WI38 (cell line): ENCODE measurements at regions not wholly inside any gene's neighbourhood (a gene's known extent, or its start where the extent isn't known, plus 50 kb on each side); places are given as distances from the start of the nearest gene placed in this dataset.

Source experiments
- H3K4me3 ChIP-seq: 2 replicates; pipeline ENCODE4 v1.5.1; 2011; ENCODE audit warnings: low read depth, mild to moderate bottlenecking, control low read depth, low read length
- CTCF ChIP-seq: IDR thresholded peaks from 2 replicates; pipeline ENCODE4 v1.5.1; 2012; ENCODE audit warnings: low read depth, mild to moderate bottlenecking, control low read depth, low read length

DNA sequence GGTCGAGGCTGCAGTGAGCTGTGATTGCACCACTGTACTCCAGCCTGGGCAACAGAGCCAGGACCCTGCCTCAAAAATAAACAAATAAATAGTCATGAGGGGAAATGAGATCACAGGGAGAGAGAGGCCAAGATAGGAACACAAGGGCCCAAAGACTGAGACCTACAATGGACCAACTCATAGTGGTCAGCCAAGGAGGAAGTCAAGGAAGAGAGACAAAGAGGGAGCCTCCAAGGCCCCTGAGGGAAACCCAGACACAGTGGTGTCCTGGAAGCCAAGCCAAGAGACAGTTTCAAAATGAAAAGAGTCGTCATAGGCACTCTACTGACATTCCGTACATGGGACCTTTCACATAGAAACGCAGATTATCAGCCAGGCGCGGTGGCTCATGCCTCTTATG, 153.3 kb downstream of the BCOR start:
- TF ChIP-seq CTCF: no peak
- H3K4me3 ChIP-seq: no peak overlapping the region

DNA sequence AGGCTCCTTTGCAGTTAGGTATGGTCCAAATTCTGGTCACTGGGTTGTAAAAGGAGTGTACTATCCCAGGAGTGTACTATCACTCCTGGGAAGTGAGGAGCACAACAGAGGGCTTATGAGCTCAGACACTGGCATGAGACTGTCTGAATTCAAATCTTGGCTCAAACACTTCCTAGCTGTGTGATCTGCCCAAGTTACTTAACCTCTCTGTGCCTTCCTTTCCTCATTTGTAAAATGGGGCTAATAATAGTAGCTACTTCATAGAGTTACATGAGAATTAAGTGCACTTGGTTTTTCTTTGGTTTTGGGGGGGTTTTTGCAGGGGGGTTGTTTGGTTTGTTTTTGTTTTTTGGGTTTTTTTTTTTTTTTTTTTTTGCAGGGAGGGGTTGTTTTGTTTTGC, 152.0 kb downstream of the BCOR start:
- no peak overlapping the region for H3K4me3 ChIP-seq
- TF ChIP-seq CTCF: no peak

DNA sequence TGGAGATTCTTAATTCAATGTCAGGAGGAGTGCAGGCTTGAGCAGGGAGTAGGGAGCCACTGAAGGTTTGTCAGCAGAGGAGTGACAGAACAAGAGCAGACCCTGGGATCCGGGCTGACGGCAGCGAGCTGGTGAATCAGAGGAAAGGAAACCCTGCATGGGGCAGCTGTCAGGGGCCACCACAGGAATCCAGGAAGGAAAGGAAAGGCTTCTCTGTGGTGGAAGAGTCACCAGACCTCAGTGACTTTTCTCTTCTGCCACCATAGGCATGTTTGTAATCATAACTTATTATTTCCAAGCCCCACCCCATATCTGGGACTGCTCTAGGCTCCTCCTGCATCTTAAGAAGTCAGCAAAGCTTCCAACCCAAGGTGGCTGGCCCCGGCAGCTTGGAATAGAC, 150.9 kb downstream of the BCOR start:
- no peak overlapping the region for H3K4me3 ChIP-seq
- no peak for TF ChIP-seq CTCF

DNA sequence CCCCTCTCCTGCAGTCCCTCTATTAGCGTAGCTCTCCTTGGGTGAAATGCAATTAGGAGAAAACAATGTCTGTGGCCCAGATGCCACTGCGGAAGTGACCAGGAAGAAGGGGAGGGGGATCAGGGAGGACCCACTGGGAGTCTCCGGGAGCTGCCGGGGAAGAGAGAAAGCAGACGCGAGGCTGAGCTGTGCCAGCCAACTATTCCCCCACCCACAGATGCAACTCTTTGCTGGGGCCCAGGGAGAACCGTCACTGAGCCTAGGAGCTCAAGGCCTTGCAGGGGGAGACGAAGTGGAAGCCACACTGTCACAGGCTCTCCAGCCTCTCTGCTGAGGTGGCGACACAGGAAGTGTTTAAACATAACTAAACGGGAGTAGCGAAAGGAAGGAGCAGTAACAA, 149.2 kb downstream of the BCOR start:
- no peak for TF ChIP-seq CTCF
- no peak overlapping the region for H3K4me3 ChIP-seq

DNA sequence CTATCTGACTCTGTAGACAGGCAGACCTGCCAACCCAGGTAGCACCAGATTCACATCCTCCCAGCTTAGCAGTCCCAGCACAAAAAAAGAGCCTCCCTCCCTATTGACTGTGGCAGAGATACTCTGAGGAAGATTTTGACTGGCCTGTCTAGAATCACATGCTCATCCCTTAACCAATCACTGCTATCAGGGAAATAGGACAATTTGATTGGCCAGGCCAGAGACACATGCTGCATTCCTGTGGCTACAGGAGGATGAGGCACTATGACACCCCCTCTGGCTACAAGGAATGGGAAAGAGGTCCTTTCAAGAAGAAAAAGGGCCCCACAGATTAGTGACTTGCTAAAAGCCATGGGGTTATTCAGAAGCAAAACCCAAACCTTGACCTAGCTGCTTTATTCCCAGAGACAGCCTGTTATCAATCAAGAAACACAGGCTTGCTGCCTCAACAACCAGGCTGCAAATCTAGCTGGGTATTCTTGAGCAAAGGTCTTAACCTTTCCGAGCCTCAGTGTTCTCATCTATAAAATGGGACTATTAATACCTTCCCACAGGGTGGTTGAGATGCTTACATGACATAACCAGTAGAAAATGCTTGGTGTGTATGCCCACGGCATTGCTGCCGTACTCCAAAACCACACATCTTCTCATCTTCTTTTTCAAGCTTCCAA, 147.6 kb downstream of the BCOR start:
- no peak for TF ChIP-seq CTCF
- H3K4me3 ChIP-seq: no peak overlapping the region

DNA sequence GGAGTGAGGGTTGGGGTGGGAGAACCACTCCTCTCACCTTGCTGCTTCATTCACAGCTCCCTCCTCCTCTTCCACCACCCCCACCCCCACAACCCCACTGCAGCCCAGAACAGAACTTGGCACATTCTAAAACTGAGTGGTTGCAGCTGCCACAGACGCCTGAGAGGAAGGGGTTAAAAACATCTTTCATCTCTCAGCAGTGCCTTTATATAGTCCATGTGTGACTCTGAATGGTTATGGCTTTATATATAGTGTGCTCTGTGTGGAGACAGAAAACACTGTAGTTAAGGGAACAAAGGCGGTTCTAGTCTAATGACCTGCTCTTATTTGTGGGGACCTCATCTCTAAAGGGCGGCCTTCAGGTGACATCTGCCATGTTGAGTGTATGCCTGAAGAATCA, 144.8 kb downstream of the BCOR start:
- no peak overlapping the region for H3K4me3 ChIP-seq
- TF ChIP-seq CTCF: no peak

GRCh38 chrX:39953879-39954278, 143.9 kb downstream of the BCOR start:
- TF ChIP-seq CTCF: no peak
- no peak overlapping the region for H3K4me3 ChIP-seq
